ENCODE measurements at regions not wholly inside any gene's neighbourhood (a gene's known extent, or its start where the extent isn't known, plus 50 kb on each side); places are given as distances from the start of the nearest gene placed in this dataset.

GRCh38 chr1:87556326-87556725 lies 227.6 kb downstream of the LMO4 start:
- TF ChIP-seq ZFP30 (CRISPR knock-in tag; IDR thresholded peaks at IDR 0.05) (no peak), CSRNP3 (CRISPR knock-in tag; IDR thresholded peaks at IDR 0.05) (no peak), CREB5 (CRISPR knock-in tag; IDR thresholded peaks at IDR 0.05; ENCODE audit: low read depth) (no peak), ZNF70 (CRISPR knock-in tag; IDR thresholded peaks at IDR 0.05) (no peak), ARNTL (CRISPR knock-in tag; IDR thresholded peaks at IDR 0.05; ENCODE audit: borderline replicate concordance, low read depth) (no peak), RARB (CRISPR knock-in tag; IDR thresholded peaks at IDR 0.05) (no peak), ZC3H10 (CRISPR knock-in tag; IDR thresholded peaks at IDR 0.05) (no peak), TCF4 (CRISPR knock-in tag; IDR thresholded peaks at IDR 0.05; ENCODE audit: borderline replicate concordance) (no peak), ZNF565 (CRISPR knock-in tag; conservative IDR thresholded peaks at IDR 0.05; ENCODE audit: low read depth) (no peak), ZFP3 (CRISPR knock-in tag; IDR thresholded peaks at IDR 0.05) (no peak), PATZ1 (CRISPR knock-in tag; IDR thresholded peaks at IDR 0.05; ENCODE audit: borderline replicate concordance) (no peak), ESRRG (CRISPR knock-in tag; IDR thresholded peaks at IDR 0.05) (no peak), PPARA (CRISPR knock-in tag; IDR thresholded peaks at IDR 0.05; ENCODE audit: borderline replicate concordance) (no peak)
